Left cardiac atrium (tissue), 4 donors: ENCODE measurements at regions not wholly inside any gene's neighbourhood (a gene's known extent, or its start where the extent isn't known, plus 50 kb on each side); places are given as distances from the start of the nearest gene placed in this dataset.
A peak's percentile ranks its signal among the peaks of the same experiment; 100 is the strongest.
"Not testable (repeated sequence)": the region's sequence is repeated elsewhere in the genome, so short reads cannot be mapped to it uniquely, and the experiment has no call there.

ENCODE experiments used
- ATAC-seq, 2 donors: fragments of 200-7000 bp; cut with Tn5 transposase; one replicate each; pipeline ENCODE4 v1.9.1; 2020; ENCODE audit warnings: mild to moderate bottlenecking in 2 of 2, moderate library complexity in 2 of 2
- DNase-seq: peaks from one replicate; pipeline ENCODE4 v3.0.0-alpha.2; 2020
- intact Hi-C, 2 donors: fragments of 100-400 bp; cut with DNase I; formaldehyde crosslinking; loops; one replicate each; pipeline versions ENCODE4 v1.14.1 to v1.15.1; 2022 to 2023
- donor health status: DM: no; HTN: yes; CAD: no.
- donor health status: DM: no; HTN: yes; CAD: no; lungs with severe emphysema.
- donor health status: DM: yes; HTN: yes; CAD: no.
- donor health status: Dilated cardiomyopathy.

GRCh38 chr1:91207691-91208090 lies 185.9 kb upstream of the ZNF644 start:
- DNase-seq, ATAC-seq, intact Hi-C loops: not testable (repeated sequence)

DNA sequence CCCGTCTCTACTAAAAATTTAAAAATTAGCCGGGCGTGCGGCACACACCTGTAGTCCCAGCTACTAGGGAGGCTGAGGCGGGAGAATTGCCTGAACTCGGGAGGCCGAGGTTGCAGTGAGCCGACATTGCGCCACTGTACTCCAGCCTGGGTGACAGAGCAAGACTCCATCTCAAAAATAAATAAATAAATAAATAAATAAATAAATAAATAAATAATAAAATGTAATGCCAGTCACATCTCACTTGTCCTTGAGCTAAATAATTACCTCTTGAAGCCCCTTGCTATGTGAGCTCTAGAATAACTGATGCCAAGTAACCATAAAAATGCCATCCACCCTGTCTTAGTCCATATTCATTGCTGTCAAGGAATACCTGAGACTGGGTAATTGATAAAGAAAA lies 182.3 kb upstream of the ZNF644 start:
- DNase-seq, ATAC-seq, intact Hi-C loops: not testable (repeated sequence)

GRCh38 chr1:91201694-91202093 lies 179.9 kb upstream of the ZNF644 start:
- no peak for ATAC-seq
- DNase-seq: no peak
- intact Hi-C loops: no loop called here

DNA sequence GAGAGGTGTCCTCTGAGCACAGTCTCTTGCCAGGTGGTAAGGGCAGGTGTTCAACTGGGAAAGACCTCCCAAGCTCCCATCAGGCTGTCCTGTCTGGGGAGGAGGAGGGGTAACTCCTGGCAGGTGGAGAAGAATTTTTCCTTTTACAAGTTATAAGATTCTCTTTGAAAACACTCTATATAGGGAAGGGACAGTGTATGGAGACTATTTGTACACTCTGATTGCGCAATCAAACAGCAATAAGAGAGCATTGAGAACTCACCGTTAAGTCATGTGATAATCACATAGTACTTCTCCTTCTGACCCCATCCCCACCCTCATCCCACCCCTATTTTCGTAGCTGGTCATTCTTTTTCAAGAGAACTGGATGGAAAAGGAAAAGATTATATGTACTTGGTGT lies 179.3 kb upstream of the ZNF644 start:
- intact Hi-C loops: no loop called here
- DNase-seq (no peak), ATAC-seq (no peak)

- ATAC-seq (no peak), DNase-seq (no peak)
- intact Hi-C loops: no loop called here
These were observed 178.8 kb upstream of the ZNF644 start for GRCh38 chr1:91200675-91201074.

DNA sequence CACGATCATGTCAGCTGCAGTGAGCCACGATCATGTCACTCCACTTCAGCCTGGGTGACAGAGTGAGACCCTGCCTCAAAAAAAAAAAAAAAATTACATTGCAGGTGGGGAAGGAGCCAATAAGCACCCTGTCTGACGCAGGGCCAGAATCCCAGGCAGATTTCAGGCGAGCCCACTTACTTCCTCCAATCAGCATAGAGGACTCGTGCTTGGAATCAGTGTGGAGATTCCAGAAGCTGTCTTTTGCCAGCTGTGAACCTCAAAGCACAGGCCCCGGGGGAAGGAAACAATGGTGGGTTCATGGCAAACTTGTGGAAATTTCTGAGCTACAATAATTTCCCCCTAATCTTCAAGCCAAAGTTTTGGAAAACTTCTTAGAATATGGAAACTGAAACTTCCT lies 178.2 kb upstream of the ZNF644 start:
- no peak for DNase-seq
- intact Hi-C loops: no loop called here
- no peak for ATAC-seq

DNA sequence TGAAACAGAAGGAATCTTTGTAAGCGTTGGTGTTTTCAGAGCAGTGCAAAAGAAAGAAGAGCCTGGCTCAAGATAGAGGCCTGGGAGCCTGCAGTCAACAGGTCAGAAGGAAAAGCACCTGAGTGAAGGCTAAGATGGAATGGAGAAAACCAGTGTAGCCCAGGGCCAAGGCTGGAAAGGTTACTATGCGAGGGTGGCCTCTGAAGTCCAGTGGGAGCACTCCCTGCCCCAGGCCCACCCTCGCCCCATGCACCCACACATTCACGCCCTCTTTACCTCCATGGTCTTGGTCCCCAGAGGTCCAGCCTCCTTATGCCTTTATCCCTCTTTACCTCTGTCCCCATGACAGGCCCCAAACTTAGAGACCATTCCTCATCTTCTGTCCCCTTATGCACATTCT lies 169.2 kb upstream of the ZNF644 start:
- intact Hi-C loops: no loop called here
- no peak for ATAC-seq
- DNase-seq: no peak

DNA sequence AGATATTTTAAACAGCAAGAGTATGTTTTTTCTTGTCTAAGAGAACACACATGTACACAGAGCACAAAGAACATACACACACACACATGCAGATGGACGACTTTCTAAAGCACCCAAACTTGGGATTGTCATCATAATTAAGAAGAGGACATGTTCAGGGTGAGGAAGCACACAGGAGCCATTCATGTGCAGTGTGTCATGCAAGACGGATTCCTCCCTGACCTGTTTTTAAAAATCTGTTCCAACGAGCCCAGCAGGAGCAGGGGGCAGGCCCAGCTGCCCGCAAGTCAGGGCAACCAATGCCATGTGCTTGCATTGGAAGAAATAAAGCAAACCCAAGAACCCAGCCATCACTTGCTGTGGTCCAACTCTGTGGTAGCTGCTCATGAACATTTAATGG lies 167.3 kb upstream of the ZNF644 start:
- no peak for ATAC-seq
- intact Hi-C loops: no loop called here
- no peak for DNase-seq

- DNase-seq, intact Hi-C loops, ATAC-seq: not testable (repeated sequence)
These were observed 161.0 kb upstream of the ZNF644 start for GRCh38 chr1:91182807-91183206.

GRCh38 chr1:91176250-91176649 lies 154.4 kb upstream of the ZNF644 start:
- intact Hi-C loops: no loop called here
- ATAC-seq (no peak), DNase-seq (no peak)

DNA sequence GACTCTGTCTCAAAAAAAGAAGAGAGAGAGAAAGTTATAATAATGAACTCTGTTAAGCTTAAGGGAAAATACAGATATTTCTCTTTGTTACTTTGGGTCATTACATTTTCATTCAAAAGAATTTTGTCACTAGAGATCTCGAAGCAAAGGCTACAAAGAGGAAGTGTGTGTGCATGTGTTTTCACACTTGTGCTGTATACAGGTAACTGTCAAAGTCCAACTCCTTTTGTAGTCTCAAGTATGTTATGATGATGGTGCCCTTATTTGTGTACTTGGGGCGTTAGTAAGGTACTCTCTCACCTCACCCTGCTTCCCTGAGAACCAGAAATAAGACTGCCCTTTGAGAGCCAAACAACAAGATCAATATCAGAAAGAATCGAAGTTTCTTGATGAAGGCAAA lies 152.9 kb upstream of the ZNF644 start:
- ATAC-seq (no peak), DNase-seq (no peak)
- intact Hi-C loops: no loop called here

GRCh38 chr1:91173346-91173890 lies 151.6 kb upstream of the ZNF644 start:
- intact Hi-C loops: no loop called here
- no peak for ATAC-seq
- no peak for DNase-seq

- no peak for ATAC-seq
- DNase-seq: no peak
- intact Hi-C loops: no loop called here
These were observed 150.7 kb upstream of the ZNF644 start for GRCh38 chr1:91172541-91172940.

DNA sequence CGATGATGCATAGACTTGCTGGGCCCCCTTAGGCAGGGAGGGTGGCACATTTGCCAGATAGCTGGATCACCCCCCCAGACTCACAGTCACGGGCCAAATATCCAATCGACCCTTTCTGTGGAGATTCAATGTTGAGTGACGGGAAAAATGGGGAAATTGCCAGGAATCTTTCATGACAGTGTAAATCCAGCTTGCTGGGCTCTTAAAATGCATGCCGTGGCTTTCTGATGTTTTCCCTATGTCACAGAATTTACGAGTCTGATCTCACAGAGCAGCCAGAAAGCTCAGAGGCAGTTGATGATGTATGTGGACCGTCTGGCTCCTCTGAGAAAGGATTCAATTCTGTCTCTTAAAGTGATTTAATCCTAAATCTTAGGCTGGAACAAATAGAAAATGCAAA lies 150.1 kb upstream of the ZNF644 start:
- no peak for DNase-seq
- ATAC-seq: no peak
- intact Hi-C loops: no loop called here

DNA sequence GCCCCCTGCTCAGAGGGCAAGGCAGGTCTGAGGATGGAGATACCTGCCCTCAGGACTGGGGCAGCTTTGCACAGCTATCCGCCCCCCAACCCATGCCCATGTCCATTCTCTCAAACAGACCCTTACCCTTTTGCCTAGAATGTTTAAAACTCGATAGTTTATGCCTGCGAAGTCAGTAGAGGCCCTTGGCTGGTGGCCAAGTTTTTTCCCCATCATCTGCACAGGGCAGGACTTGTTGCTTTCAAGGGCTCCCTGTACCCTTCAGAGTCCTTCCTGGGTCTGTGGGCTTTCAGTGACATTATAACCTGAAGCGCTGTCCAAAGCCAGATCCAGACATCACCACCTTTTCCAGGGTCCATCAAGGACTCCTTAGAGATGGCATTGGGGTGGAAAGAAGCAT lies 148.7 kb upstream of the ZNF644 start:
- ATAC-seq (no peak), DNase-seq (no peak)
- intact Hi-C loops: no loop called here

DNA sequence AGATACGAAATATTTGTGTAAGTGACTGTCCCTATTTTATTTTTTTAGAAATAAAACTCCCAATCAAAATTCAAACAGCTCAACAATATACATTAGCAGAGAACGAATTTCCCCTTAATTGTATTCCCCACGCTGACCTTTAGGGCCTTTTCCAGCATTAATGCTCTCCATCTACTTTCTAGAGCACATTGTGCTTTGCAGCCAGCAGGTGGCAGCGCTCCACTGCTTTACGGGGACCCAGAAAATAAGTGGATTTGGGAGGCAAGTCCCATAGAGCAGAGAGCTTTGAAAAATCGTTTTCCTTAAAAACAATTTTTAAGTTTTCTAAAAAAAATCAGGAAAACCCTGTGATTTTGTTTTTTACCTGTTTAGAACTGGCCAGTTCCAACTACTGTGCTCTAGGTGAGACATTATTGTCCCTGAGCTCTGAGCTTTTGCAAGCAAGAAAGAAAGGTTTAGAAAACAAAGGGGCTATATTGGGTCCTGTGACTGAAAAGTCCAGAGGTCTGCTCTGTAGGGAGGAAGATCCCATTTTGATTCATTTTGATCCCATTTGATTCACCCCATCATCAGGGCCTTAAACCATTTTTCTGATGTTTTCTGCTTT lies 144.4 kb upstream of the ZNF644 start:
- ATAC-seq (peak; percentile 71 to 85), DNase-seq (peak; percentile 51)
- intact Hi-C loops: loop anchor here in 1 of 2 donors (5.0 kb wide), 3 partner anchors 236 to 444 kb away; partner anchors contain the start of gene HFM1

DNA sequence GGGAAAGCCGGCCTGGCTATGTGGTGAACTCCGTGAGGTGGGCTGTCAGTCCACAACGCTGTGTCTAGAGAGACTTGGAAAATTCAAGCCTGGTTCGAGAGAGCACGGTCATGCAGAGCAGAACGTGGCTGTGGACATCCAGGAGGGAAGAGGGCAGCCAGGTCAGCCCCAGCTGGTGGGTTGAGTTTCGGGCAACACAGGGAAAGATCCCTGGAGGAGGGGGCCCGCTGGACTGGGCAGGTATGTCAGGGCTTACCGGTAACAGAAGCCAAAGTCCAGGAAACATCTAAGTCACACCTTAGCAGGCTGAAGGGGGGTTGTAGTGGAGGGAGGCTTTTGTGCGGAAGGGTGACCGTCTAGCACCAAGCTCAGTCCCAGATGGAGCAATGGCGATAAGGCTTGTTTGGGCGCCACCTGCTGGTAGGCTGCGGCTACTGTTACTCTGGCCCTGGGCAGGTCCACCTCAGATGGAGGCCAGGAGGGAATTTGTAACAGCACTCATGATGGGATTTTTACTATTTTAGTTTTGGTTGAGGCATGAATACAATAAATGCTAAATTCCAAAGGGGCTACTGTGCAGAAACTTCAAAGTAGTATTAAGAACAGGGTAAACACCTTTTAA lies 143.3 kb upstream of the ZNF644 start:
- DNase-seq: peak; percentile 70
- ATAC-seq: peak; percentile 93 to 95
- intact Hi-C loops: loop anchor here in 1 of 2 donors (5.0 kb wide), 3 partner anchors 237 to 443 kb away; partner anchors contain the start of gene HFM1

DNA sequence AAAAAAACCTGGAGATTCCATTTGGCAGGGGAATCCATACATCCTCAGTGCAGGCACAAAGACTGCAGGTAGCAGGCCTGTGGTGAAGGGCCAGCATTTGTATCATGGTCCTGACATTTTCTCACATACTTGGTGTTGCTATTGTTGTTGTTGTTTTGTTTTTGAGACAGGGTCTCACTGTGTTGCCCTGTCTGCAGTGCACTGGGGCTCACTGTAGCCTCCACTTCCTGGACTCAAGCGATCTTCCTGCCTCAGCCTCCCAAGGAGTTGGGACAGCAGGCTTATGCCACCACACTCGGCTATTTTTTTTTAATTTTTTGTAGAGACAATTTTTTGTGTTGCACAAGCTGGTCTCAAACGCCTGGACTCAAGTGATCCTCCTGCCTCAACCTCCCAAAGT lies 140.8 kb upstream of the ZNF644 start:
- intact Hi-C loops: loop anchor here in 1 of 2 donors (5.0 kb wide), 1 partner anchor 580 kb away; no protein-coding TSS in a partner anchor
- DNase-seq (no peak), ATAC-seq (no peak)

GRCh38 chr1:91161749-91162148 lies 139.9 kb upstream of the ZNF644 start:
- intact Hi-C loops: loop anchor here in 1 of 2 donors (5.0 kb wide), 1 partner anchor 579 kb away; no protein-coding TSS in a partner anchor
- ATAC-seq (no peak), DNase-seq (no peak)

DNA sequence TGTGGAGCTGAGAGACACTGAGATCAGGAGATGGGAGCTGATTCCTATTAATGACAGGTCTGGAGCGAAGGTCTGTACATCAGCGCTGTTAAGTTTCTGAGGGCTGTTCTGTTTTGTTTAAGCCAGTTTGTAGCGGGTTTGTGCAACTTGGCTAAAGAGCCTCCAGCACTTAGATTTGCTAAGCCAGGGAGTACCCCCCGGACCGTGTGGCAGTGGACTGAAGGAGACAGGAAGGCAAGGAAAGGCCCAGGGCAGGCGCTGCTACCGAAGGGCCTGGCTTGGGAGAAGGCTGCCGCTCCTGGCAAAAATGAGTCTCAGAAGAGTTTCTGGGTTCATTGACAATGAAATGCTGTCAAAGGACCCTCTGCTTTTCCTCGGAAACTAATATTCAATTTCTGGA lies 139.3 kb upstream of the ZNF644 start:
- intact Hi-C loops: loop anchor here in 1 of 2 donors (5.0 kb wide), 1 partner anchor 579 kb away; no protein-coding TSS in a partner anchor
- ATAC-seq (no peak), DNase-seq (no peak)
